OCI-LY1 (cell line): ENCODE measurements at regions not wholly inside any gene's neighbourhood (a gene's known extent, or its start where the extent isn't known, plus 50 kb on each side); places are given as distances from the start of the nearest gene placed in this dataset.

ENCODE experiments used
- H2AFZ ChIP-seq: fragments of 200-600 bp; sonication (generic), shearing (Covaris generic); 2 replicates; pipeline ENCODE4 v1.6.0; 2014; ENCODE audit warnings: antibody characterized with exemption, mild to moderate bottlenecking, low read length
- H3F3A ChIP-seq: fragments of 200-600 bp; sonication (generic), shearing (Covaris generic); 2 replicates; pipeline ENCODE4 v1.6.0; 2014; ENCODE audit warnings: mild to moderate bottlenecking, antibody characterized with exemption, low read length, moderate library complexity; ENCODE audit not compliant: insufficient read depth
- H3K27ac ChIP-seq: fragments of 200-600 bp; sonication (generic); 2 replicates; pipeline ENCODE4 v1.5.1; 2014; ENCODE audit warnings: low read length, mixed run types, mild to moderate bottlenecking, low read depth; ENCODE audit not compliant: poor library complexity, severe bottlenecking
- H3K27me3 ChIP-seq: fragments of 200-600 bp; sonication (generic); 2 replicates; pipeline ENCODE4 v1.6.0; 2014; ENCODE audit warnings: antibody characterized with exemption, mild to moderate bottlenecking, low read length, moderate library complexity; ENCODE audit not compliant: insufficient read depth
- H3K36me3 ChIP-seq: fragments of 200-600 bp; sonication (generic); 2 replicates; pipeline ENCODE4 v1.6.1; 2014; ENCODE audit warnings: mild to moderate bottlenecking, antibody characterized with exemption, low read length, moderate library complexity, mixed read lengths; ENCODE audit not compliant: insufficient read depth
- H3K4me1 ChIP-seq: fragments of 200-600 bp; sonication (generic); 2 replicates; pipeline ENCODE4 v1.5.1; 2014; ENCODE audit warnings: mild to moderate bottlenecking, low read length, moderate library complexity; ENCODE audit not compliant: insufficient read depth, severe bottlenecking
- H3K4me2 ChIP-seq: fragments of 200-600 bp; sonication (generic), shearing (Covaris generic); 2 replicates; pipeline ENCODE4 v1.6.1; 2014; ENCODE audit warnings: low read length
- H3K4me3 ChIP-seq: fragments of 200-600 bp; sonication (generic); 2 replicates; pipeline ENCODE4 v1.5.1; 2014; ENCODE audit warnings: low read length, low read depth, mild to moderate bottlenecking, mixed read lengths; ENCODE audit not compliant: poor library complexity, severe bottlenecking
- H3K79me2 ChIP-seq: fragments of 200-600 bp; shearing (Covaris generic); 2 replicates; pipeline ENCODE4 v1.6.1; 2016; ENCODE audit warnings: mixed run types, low read length, mixed read lengths; ENCODE audit not compliant: insufficient read depth
- H3K9ac ChIP-seq: fragments of 200-600 bp; sonication (generic), shearing (Covaris generic); 2 replicates; pipeline ENCODE4 v1.6.1; 2014; ENCODE audit warnings: mild to moderate bottlenecking, low read length, mixed read lengths
- H3K9me2 ChIP-seq: fragments of 200-600 bp; sonication (generic), shearing (Covaris generic); 2 replicates; pipeline ENCODE4 v1.6.1; 2014; ENCODE audit warnings: low read depth, mild to moderate bottlenecking, low read length, mixed read lengths
- H3K9me3 ChIP-seq: fragments of 200-600 bp; shearing (Covaris generic); 2 replicates; pipeline ENCODE4 v1.6.1; 2014; ENCODE audit warnings: low read length, mixed read lengths
- H4K20me1 ChIP-seq: fragments of 200-600 bp; sonication (generic), shearing (Covaris generic); 2 replicates; pipeline ENCODE4 v1.6.0; 2016; ENCODE audit warnings: mild to moderate bottlenecking, low read length; ENCODE audit not compliant: insufficient read depth
- CTCF ChIP-seq: fragments of 200-600 bp; sonication (generic), shearing (Covaris generic); IDR thresholded peaks from 2 replicates; pipeline ENCODE4 v1.5.1; 2017; ENCODE audit warnings: mild to moderate bottlenecking, antibody characterized with exemption, low read length, moderate library complexity, mixed read lengths
- EZH2 ChIP-seq: fragments of 200-600 bp; sonication (generic), shearing (Covaris generic); IDR thresholded peaks from 2 replicates; pipeline ENCODE4 v1.8.0; 2017; ENCODE audit warnings: borderline replicate concordance, mixed run types, mild to moderate bottlenecking, antibody characterized with exemption, low read length, moderate library complexity, mixed read lengths

- no peak for TF ChIP-seq CTCF
- no peak for TF ChIP-seq EZH2
- H4K20me1 ChIP-seq, result no peaks in the 10 kb centered on the region
- peaks cover 10% of the 10 kb centered on the region for H3K4me1 ChIP-seq
- no peak overlapping the region for H3K27ac ChIP-seq
- no peak overlapping the region for H3K9ac ChIP-seq
- H3K27me3 ChIP-seq, result no peaks in the 10 kb centered on the region
- H3K4me3 ChIP-seq, result no peak overlapping the region
- no peaks in the 10 kb centered on the region for H3K9me2 ChIP-seq
- no peak overlapping the region for H2AFZ ChIP-seq
- H3K4me2 ChIP-seq, result no peak overlapping the region
- H3K9me3 ChIP-seq, result no peaks in the 10 kb centered on the region
- no peaks in the 10 kb centered on the region for H3K36me3 ChIP-seq
- H3F3A ChIP-seq, result no peaks in the 10 kb centered on the region
- H3K79me2 ChIP-seq, result no peaks in the 10 kb centered on the region
Measured at GRCh38 chr2:179354296-179354695, 89.7 kb upstream of the SESTD1 start.

- H4K20me1 ChIP-seq, result no peaks in the 10 kb centered on the region
- no peak overlapping the region for H3K4me2 ChIP-seq
- no peaks in the 10 kb centered on the region for H3K9me3 ChIP-seq
- H3K9me2 ChIP-seq, result no peaks in the 10 kb centered on the region
- no peak overlapping the region for H3K27ac ChIP-seq
- no peaks in the 10 kb centered on the region for H3F3A ChIP-seq
- TF ChIP-seq CTCF, result no peak
- TF ChIP-seq EZH2, result no peak
- no peak overlapping the region for H2AFZ ChIP-seq
- H3K36me3 ChIP-seq, result no peaks in the 10 kb centered on the region
- peaks cover 10% of the 10 kb centered on the region for H3K4me1 ChIP-seq
- no peak overlapping the region for H3K4me3 ChIP-seq
- no peaks in the 10 kb centered on the region for H3K79me2 ChIP-seq
- no peaks in the 10 kb centered on the region for H3K27me3 ChIP-seq
- no peak overlapping the region for H3K9ac ChIP-seq
Measured at GRCh38 chr2:179352181-179352580, 87.5 kb upstream of the SESTD1 start.

GRCh38 chr2:179351057-179351456 is 86.4 kb upstream of the SESTD1 start:
- Histone ChIP-seq H3K9me2 (no peaks in the 10 kb centered on the region), H3K27ac (no peak overlapping the region), H3F3A (no peaks in the 10 kb centered on the region), H3K4me2 (no peak overlapping the region), H3K4me1 (peaks cover 10% of the 10 kb centered on the region), H3K79me2 (no peaks in the 10 kb centered on the region), H3K9ac (no peak overlapping the region), H3K9me3 (no peaks in the 10 kb centered on the region), H2AFZ (no peak overlapping the region), H3K27me3 (no peaks in the 10 kb centered on the region), H3K36me3 (no peaks in the 10 kb centered on the region), H4K20me1 (no peaks in the 10 kb centered on the region), H3K4me3 (no peak overlapping the region)
- TF ChIP-seq EZH2 (no peak), CTCF (no peak)
